Activated T-cell treated with anti-CD3 and anti-CD28 coated beads, Interleukin-2, amount 50 U/mL, for 4 hours (primary cell): ENCODE measurements at regions not wholly inside any gene's neighbourhood (a gene's known extent, or its start where the extent isn't known, plus 50 kb on each side); places are given as distances from the start of the nearest gene placed in this dataset.

ENCODE experiments used
- ATAC-seq, 2 donors: fragments of 200-7000 bp; cut with Tn5 transposase; one replicate each; pipeline ENCODE4 v1.10.0; 2021
- DNase-seq: peaks from one replicate; pipeline ENCODE4 v3.0.0-alpha.2; 2020
- H3K27me3 Mint-ChIP-seq: one replicate; pipeline ENCODE4 v1.8.0; 2021; ENCODE audit warnings: low read depth, mixed read lengths
- H3K36me3 Mint-ChIP-seq: one replicate; pipeline ENCODE4 v1.8.0; 2022; ENCODE audit warnings: mixed read lengths; ENCODE audit not compliant: insufficient read depth
- H3K4me1 Mint-ChIP-seq: one replicate; pipeline ENCODE4 v1.8.0; 2021; ENCODE audit warnings: low read depth, mixed read lengths
- H3K4me3 Mint-ChIP-seq: one replicate; pipeline ENCODE4 v1.8.0; 2021; ENCODE audit warnings: mild to moderate bottlenecking, moderate library complexity, mixed read lengths
- H3K9me3 Mint-ChIP-seq: one replicate; pipeline ENCODE4 v1.8.0; 2021; ENCODE audit warnings: mixed read lengths

GRCh38 chr5:176187276-176188062, 50.8 kb upstream of the SIMC1 start:
- Mint-ChIP-seq H3K27me3 (no peaks in the 10 kb centered on the region), H3K4me1 (no peaks in the 10 kb centered on the region), H3K36me3 (no peaks in the 10 kb centered on the region), H3K4me3 (no peak overlapping the region), H3K9me3 (no peaks in the 10 kb centered on the region)
- ATAC-seq: no peak
- DNase-seq: no peak

GRCh38 chr5:176188085-176188484, 50.1 kb upstream of the SIMC1 start:
- no peaks in the 10 kb centered on the region for H3K27me3 Mint-ChIP-seq
- H3K4me3 Mint-ChIP-seq: no peak overlapping the region
- no peaks in the 10 kb centered on the region for H3K36me3 Mint-ChIP-seq
- ATAC-seq (no peak), DNase-seq (no peak)
- H3K9me3 Mint-ChIP-seq: no peaks in the 10 kb centered on the region
- no peaks in the 10 kb centered on the region for H3K4me1 Mint-ChIP-seq
